ENCODE measurements at regions not wholly inside any gene's neighbourhood (a gene's known extent, or its start where the extent isn't known, plus 50 kb on each side); places are given as distances from the start of the nearest gene placed in this dataset.

DNA sequence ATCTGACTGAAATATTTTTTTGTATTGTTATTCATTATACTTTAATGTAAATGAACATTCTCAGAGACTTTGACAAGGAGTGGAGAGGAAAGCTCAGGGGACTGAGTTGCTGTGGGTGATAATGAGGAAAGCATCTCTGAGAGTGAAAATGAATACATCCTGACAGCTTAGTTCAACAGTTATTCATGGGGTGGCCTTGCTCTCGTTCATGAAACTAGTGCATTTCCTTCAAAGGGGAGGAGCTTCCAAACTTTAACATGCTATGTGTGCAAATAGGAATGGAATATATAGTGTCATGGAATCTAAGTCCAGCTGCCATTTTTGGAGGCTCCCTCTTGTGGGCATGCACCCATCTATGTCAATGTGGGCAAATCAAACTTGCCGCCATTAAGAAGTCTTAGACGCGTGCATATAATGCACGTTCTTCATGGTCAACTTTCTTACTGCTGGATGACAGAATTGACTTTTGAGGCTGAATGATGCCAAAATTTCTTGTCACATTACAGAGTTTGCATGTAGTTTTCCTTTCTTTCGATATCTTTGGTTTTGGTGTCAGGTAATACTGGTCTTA is 124.3 kb upstream of the TMEM170B start:
- TF ChIP-seq, protein P1, sequence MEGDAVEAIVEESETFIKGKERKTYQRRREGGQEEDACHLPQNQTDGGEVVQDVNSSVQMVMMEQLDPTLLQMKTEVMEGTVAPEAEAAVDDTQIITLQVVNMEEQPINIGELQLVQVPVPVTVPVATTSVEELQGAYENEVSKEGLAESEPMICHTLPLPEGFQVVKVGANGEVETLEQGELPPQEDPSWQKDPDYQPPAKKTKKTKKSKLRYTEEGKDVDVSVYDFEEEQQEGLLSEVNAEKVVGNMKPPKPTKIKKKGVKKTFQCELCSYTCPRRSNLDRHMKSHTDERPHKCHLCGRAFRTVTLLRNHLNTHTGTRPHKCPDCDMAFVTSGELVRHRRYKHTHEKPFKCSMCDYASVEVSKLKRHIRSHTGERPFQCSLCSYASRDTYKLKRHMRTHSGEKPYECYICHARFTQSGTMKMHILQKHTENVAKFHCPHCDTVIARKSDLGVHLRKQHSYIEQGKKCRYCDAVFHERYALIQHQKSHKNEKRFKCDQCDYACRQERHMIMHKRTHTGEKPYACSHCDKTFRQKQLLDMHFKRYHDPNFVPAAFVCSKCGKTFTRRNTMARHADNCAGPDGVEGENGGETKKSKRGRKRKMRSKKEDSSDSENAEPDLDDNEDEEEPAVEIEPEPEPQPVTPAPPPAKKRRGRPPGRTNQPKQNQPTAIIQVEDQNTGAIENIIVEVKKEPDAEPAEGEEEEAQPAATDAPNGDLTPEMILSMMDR (IDR thresholded peaks at IDR 0.05): no peak
- TF ChIP-seq POLR2A (IDR thresholded peaks at IDR 0.05): no peak
